Smooth muscle cell (in vitro differentiated cells): ENCODE measurements at regions not wholly inside any gene's neighbourhood (a gene's known extent, or its start where the extent isn't known, plus 50 kb on each side); places are given as distances from the start of the nearest gene placed in this dataset.

Experiments used
- DNase-seq: peaks from one replicate; lab custom pipeline; 2025; ENCODE audit not compliant: unreplicated experiment; lab: John Stamatoyannopoulos, UW
- H2AFZ ChIP-seq: fragments of 200-600 bp; sonication (generic); 2 replicates; pipeline ENCODE4 v1.6.0; 2016; ENCODE audit warnings: antibody characterized with exemption, low read depth, mild to moderate bottlenecking
- H3F3A ChIP-seq: fragments of 200-600 bp; sonication (generic); 2 replicates; pipeline ENCODE4 v1.6.0; 2017; ENCODE audit warnings: antibody characterized with exemption, low read depth
- H3K27ac ChIP-seq: fragments of 200-600 bp; sonication (generic); 2 replicates; pipeline ENCODE4 v1.5.1; 2016; ENCODE audit warnings: low read depth, mild to moderate bottlenecking
- H3K27me3 ChIP-seq: fragments of 200-600 bp; sonication (generic); 2 replicates; pipeline ENCODE4 v1.6.1; 2016; ENCODE audit warnings: low read depth, mild to moderate bottlenecking
- H3K36me3 ChIP-seq: fragments of 200-600 bp; sonication (generic); 2 replicates; pipeline ENCODE4 v1.5.1; 2016; ENCODE audit warnings: low read depth
- H3K4me1 ChIP-seq: fragments of 200-600 bp; sonication (generic); 2 replicates; pipeline ENCODE4 v1.5.1; 2016; ENCODE audit warnings: low read depth
- H3K4me2 ChIP-seq: fragments of 200-600 bp; sonication (generic); 2 replicates; pipeline ENCODE4 v1.6.0; 2016; ENCODE audit warnings: mild to moderate bottlenecking
- H3K4me3 ChIP-seq: fragments of 200-600 bp; sonication (generic); 2 replicates; pipeline ENCODE4 v1.5.1; 2016; ENCODE audit warnings: mild to moderate bottlenecking
- H3K79me2 ChIP-seq: fragments of 200-600 bp; sonication (generic); 2 replicates; pipeline ENCODE4 v1.6.0; 2016; ENCODE audit warnings: low read depth, mild to moderate bottlenecking
- H3K9ac ChIP-seq: fragments of 200-600 bp; sonication (generic); 2 replicates; pipeline ENCODE4 v1.6.0; 2016; ENCODE audit warnings: low read depth
- H3K9me3 ChIP-seq: fragments of 200-600 bp; sonication (generic); replicated peaks from 2 replicates; pipeline ENCODE4 v1.5.1; 2016; ENCODE audit warnings: low read depth
- H4K20me1 ChIP-seq: fragments of 200-600 bp; sonication (generic); 2 replicates; pipeline ENCODE4 v1.6.0; 2016; ENCODE audit warnings: low read depth
- WGBS: methylation state at CpG from one replicate; pipeline ENCODE4 v1.1.7; 2016; ENCODE audit warnings: low lambda C conversion rate; 5-methylcytosine and 5-hydroxymethylcytosine counted together
- TF ChIP-seq, protein P1 (sequence below): fragments of 200-600 bp; sonication (generic); IDR thresholded peaks from 2 replicates; pipeline ENCODE4 v1.5.1; 2017; ENCODE audit warnings: borderline replicate concordance, mild to moderate bottlenecking, antibody characterized with exemption; ENCODE audit not compliant: insufficient read depth, poor library complexity, severe bottlenecking

DNA sequence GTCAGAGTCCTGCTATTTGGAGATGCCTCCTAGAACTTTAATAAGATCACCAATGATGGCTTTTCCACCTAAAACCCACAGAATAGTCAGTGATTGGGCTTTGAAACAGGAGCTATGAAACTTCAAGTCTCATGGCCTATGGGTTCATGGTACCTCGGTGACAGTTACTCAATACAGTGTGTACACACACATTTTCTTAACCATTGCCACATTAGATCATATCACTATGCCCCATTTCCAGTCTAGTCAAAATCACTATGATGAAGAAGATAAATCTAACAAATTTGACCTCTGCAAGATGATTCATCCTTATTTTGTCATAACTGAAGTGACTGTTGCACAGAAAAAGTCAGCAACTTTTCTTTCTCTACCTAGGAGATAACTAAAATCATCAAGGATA, 86.8 kb upstream of the OR13F1 start:
- no peaks in the 10 kb centered on the region for H3K4me1 ChIP-seq
- H3K4me3 ChIP-seq = no peak overlapping the region
- no peak overlapping the region for H3K9ac ChIP-seq
- no peaks in the 10 kb centered on the region for H3K9me3 ChIP-seq
- H4K20me1 ChIP-seq = no peaks in the 10 kb centered on the region
- no peak for DNase-seq
- 35% methylated on average over 1 of the region's 1 CpG for WGBS
- no peak overlapping the region for H3K4me2 ChIP-seq
- no peaks in the 10 kb centered on the region for H3K36me3 ChIP-seq
- H2AFZ ChIP-seq = no peak overlapping the region
- no peaks in the 10 kb centered on the region for H3F3A ChIP-seq
- H3K27ac ChIP-seq = no peak overlapping the region
- TF ChIP-seq, protein P1, sequence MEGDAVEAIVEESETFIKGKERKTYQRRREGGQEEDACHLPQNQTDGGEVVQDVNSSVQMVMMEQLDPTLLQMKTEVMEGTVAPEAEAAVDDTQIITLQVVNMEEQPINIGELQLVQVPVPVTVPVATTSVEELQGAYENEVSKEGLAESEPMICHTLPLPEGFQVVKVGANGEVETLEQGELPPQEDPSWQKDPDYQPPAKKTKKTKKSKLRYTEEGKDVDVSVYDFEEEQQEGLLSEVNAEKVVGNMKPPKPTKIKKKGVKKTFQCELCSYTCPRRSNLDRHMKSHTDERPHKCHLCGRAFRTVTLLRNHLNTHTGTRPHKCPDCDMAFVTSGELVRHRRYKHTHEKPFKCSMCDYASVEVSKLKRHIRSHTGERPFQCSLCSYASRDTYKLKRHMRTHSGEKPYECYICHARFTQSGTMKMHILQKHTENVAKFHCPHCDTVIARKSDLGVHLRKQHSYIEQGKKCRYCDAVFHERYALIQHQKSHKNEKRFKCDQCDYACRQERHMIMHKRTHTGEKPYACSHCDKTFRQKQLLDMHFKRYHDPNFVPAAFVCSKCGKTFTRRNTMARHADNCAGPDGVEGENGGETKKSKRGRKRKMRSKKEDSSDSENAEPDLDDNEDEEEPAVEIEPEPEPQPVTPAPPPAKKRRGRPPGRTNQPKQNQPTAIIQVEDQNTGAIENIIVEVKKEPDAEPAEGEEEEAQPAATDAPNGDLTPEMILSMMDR = no peak
- no peaks in the 10 kb centered on the region for H3K79me2 ChIP-seq
- H3K27me3 ChIP-seq = no peaks in the 10 kb centered on the region

DNA sequence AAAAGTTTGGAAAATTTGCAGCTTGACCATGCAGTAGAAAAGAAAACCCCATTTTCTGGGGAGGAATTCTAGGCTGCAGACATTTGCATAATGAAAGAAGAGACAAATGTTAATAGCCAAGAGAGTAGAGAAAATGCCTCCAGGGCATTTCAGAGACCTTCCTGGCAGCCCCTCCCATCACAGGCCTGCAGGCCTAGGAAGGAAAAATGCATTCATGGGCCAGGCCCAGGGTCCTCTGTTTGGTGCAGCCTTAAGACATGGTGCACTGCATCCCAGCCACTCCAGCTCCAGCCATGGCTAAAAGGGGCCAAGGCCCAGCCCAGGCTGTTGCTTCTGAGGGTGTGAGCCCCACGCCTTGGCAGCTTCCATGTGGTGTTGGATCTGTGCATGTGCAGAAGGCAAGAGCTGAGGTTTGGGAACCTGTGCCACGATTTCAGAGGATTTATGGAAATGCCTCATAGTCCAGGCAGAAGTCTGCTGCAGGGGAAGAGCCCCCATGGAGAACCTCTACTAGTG, 75.0 kb upstream of the OR13F1 start:
- Histone ChIP-seq H4K20me1 (no peaks in the 10 kb centered on the region), H3K27ac (no peak overlapping the region), H3K79me2 (no peaks in the 10 kb centered on the region), H3K9me3 (no peaks in the 10 kb centered on the region), H3K27me3 (no peaks in the 10 kb centered on the region), H2AFZ (no peak overlapping the region), H3K4me1 (no peaks in the 10 kb centered on the region), H3K9ac (no peak overlapping the region), H3K4me2 (no peak overlapping the region), H3F3A (no peaks in the 10 kb centered on the region), H3K36me3 (no peaks in the 10 kb centered on the region), H3K4me3 (no peak overlapping the region)
- TF ChIP-seq, protein P1 = no peak
- WGBS = 78% methylated on average over 2 of the region's 2 CpGs
- DNase-seq = no peak

DNA sequence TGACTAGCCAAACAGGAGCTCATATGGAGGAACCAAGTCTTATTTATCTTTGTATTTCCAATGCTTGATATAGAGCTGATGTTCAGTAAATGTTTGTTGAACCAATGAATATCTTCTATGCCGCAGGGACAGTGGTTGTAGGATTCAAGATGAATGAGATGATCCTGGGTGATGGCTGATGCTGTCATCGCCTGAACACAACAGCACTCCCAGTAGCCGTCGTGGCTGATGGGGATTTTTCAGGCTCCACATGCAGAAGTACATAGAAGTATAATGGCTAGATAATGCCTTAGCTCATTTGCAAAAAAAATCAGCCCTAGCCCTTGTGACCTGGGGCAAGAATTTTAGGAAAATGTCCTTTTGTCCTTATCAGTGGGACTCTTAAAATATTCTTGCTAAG, 69.0 kb upstream of the OR13F1 start:
- WGBS = 73% methylated on average over 4 of the region's 4 CpGs
- Histone ChIP-seq H2AFZ (no peak overlapping the region), H3K79me2 (no peaks in the 10 kb centered on the region), H3K27ac (no peak overlapping the region), H3K4me2 (no peak overlapping the region), H3K9me3 (no peaks in the 10 kb centered on the region), H4K20me1 (no peaks in the 10 kb centered on the region), H3K9ac (no peak overlapping the region), H3K36me3 (no peaks in the 10 kb centered on the region), H3F3A (no peaks in the 10 kb centered on the region), H3K4me3 (no peak overlapping the region), H3K4me1 (no peaks in the 10 kb centered on the region), H3K27me3 (no peaks in the 10 kb centered on the region)
- DNase-seq = no peak
- TF ChIP-seq, protein P1 = no peak

DNA sequence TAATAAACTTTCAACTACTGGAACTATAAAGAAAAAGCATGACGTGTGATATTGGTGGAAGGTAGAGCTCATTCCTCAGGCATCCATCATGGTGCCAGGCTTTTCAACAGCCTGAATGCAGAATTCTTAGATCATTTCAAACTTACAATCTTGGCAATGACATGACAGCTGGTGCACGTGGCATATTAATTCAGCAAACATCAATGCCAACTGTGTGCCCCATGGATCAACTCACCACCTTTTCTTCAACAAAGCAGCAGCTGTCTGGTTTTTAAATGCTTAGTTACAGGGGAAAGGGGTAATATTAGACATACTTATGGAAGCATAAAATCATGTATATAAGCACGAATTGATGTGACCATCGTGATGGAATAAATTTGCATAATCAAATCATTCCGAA, 56.0 kb upstream of the OR13F1 start:
- Histone ChIP-seq H3K9ac (no peak overlapping the region), H3K4me2 (no peak overlapping the region), H3K9me3 (no peaks in the 10 kb centered on the region), H3F3A (no peaks in the 10 kb centered on the region), H2AFZ (no peak overlapping the region), H3K79me2 (no peaks in the 10 kb centered on the region), H3K36me3 (no peaks in the 10 kb centered on the region), H3K27me3 (no peaks in the 10 kb centered on the region), H4K20me1 (no peaks in the 10 kb centered on the region), H3K4me3 (no peak overlapping the region), H3K4me1 (no peaks in the 10 kb centered on the region), H3K27ac (no peak overlapping the region)
- WGBS = 82% methylated on average over 5 of the region's 5 CpGs
- TF ChIP-seq, protein P1 = no peak
- no peak for DNase-seq
